Stimulated activated CD4-positive, alpha-beta T cell treated with anti-CD3 and anti-CD28 coated beads, Interleukin-2, amount 100 ng/mL, for 4 hours (primary cell): ENCODE measurements at regions not wholly inside any gene's neighbourhood (a gene's known extent, or its start where the extent isn't known, plus 50 kb on each side); places are given as distances from the start of the nearest gene placed in this dataset.
"Not testable (repeated sequence)": the region's sequence is repeated elsewhere in the genome, so short reads cannot be mapped to it uniquely, and the experiment has no call there.

ENCODE experiments used
- DNase-seq: peaks from one replicate; pipeline ENCODE4 v3.0.0-alpha.2; 2020; ENCODE audit warnings: low read depth

DNA sequence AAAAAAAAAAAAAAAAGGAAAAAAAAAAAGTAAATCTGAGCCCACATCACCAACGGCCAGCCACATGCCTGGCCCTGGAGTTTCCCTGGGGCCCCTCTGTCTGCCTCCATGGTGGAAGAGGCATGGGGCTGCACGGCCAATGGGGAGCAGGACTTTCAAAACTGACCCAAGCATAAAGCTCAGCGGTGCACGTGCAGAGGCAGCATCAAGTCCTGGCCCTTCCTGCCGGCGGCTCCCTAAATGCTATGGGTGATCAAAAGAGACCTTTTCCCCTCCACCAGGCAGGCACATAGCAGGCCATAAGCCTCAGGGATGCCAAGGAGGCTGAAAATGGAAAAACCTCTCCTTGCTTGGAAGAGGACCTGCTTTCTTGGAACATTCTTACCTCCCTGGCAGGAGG is 94.3 kb downstream of the OAT start:
- DNase-seq, result no peak

DNA sequence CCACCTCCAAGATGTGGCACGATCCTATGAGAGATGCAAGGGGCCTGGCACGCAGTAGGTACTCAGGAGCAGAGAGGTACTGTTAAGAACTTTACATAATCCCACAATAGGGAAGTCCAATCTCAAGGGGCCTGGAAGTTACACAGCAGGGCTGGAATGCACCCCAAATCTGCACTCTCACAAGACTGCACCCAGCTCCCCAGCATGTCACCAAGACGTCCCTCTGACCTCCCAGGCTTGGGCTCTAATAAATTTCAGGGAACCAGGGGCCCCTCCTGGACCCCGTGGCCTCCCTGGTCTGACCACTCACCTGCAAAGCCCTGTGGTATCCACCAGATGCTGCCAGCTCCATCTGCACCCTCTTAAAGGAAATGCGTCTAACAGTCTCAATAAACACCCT is 94.9 kb downstream of the OAT start:
- DNase-seq, result no peak

DNA sequence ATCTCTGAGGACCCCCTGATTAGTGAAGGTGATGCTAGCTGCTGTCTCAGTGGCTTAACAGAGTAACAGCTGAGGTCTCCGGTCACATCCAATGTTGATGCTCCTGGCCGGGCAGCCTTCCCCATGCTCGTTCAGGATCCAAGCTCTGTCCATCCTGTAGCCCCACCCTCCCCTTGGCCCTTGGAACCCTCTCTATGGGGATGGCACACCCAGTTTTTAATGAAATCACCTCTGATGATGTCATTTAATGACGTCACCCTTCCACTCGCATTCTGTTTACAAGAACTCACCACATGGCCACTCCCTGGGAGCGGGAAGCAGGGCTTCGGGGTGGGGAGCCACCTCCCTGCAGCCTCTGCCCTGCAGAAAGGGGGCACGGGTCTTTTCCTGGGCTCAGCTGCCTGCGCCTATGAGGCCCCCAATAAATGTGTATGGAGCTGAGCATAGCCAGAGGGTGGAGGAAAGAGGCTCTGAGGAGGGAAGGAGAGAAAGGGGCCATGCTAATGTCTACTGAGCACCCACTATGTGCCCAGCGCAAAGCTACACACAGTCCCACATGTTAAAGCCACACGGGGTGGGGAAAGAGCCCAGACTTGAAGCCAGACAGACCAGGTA is 95.5 kb downstream of the OAT start:
- DNase-seq, result no peak

DNA sequence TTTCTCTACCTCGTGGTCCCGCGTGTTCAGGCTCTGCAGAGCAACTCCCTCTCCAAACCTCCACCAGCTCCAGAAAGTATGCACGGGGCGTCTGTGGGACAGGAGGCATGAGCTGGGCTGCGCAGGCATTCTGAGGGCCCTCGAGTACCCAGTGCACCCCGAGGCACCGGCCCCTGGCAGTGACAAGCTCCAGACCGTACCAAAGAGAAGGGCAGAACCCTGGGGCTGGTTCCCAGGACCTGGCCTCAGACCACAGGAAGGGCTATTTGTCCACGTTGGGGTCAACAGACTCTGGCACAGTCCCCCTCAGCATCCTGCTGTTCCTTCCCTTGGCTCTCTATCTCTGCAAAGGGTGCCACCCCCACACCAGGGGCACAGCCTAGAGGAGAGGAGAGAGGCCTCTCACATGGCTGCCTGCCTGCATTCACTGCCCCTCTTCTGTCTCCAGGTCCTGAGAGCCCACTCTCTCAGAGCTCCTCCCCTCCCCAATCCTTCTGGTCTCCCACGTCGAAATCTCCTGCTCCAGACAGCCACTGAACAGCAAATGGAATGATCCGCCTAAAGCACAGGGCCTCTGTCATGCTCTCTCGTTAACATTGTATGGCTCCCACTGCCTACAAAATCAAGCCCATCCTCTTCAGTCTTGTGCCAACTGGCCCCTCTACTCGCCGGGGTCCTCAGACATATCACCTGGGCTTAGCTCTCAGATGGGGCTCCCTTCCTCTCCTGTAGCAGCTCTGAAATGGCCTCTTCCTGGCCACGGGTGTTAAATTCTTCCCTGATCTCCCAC is 96.3 kb downstream of the OAT start:
- no peak for DNase-seq

DNA sequence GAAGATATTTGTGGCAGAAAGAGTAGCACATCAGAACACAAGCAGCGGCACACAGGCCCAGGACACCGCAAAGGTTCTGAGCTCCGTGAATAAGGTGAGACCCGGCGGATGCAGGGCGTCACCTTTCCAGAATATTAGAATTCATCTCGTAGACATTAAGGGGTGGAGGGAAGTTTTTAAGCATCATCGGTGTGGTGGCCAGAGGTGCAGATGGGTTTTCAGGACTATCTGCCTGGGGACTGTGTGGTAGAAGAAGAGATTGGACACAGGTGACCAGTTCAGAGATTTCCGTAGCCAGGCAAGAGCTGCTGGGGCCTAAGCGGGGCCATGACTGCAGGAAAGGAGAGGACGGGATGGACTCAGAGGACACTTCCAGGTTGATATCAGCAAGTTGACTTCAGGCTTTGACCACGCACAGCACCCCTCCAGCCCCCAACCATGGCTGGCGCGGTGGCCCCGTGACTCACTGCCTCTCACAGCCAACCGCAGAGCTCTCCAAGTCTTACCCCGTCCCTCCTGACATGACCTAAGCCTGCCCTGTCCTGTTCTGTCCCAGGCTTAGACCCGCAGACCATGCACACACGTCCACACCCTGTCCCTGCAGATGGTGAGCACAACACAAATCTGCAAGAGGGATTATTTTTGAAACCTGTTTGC is 97.2 kb downstream of the OAT start:
- no peak for DNase-seq

DNA sequence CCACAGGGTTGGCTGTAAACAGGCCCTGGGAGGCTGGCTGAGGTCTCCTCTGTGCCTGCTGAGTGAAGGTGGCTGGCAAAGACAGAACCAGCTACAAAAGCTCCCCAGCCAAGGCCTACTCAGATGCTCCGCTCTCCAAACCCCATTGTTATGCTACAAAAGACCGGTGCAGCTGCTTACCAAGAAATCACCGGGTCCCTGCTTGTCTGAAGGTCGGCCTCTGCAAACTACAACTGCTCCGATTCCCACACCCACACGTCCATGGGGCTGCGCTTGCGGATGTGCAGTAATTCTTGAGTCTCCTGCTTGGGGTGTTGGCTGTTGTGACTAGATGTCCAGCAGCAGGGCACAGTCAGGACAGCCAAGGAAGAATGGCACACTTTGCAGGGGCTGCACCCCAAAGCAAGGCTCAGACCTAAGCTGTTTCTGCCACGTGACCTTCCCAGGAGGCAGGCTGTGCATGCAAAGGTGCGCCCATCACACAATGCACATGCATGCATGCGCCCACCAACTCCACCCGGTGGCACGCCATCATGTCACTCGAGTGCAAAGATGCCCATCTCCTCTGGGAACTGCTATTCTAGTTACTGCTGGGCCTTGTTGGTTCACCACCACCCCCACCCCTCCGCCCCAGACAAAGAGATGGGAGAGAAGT is 97.8 kb downstream of the OAT start:
- no peak for DNase-seq

DNA sequence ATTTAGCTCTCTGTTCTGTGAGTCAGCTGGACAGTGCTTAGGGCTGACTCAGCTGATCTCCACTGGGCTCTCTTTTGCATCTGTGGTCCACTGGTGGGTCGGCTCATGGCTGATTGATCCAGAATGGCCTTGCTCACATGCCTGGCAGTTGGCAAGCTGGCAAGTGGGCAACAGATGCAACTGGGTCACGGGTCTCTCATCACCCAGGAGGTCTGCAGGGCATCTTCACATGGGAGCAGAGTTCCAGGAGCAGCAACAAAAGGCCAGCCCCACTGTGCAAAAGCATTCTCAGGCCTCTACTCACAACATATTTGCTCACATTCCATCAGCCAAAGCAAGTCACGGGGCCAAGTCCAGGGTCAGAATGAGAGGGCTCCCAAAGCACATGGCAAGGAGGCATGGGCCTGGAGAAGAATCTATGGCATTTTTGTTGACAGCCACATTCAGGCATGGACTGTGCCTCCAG is 98.8 kb downstream of the OAT start:
- no peak for DNase-seq

DNA sequence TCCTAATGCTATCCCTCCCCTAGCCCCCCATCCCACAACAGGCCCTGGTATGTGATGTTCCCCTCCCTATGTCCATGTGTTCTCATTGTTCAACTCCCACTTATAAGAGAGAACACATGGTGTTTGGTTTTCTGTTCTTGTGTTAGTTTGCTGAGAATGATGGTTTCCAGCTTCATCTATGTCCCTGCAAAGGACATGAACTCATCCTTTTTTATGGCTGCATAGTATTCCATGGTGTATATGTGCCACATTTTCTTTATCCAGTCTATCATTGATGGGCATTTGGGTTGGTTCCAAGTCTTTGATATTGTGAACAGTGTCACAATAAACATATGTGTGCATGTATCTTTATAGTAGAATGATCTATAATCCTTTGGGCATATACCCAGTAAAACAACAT is 99.2 kb downstream of the OAT start:
- DNase-seq, result not testable (repeated sequence)

DNA sequence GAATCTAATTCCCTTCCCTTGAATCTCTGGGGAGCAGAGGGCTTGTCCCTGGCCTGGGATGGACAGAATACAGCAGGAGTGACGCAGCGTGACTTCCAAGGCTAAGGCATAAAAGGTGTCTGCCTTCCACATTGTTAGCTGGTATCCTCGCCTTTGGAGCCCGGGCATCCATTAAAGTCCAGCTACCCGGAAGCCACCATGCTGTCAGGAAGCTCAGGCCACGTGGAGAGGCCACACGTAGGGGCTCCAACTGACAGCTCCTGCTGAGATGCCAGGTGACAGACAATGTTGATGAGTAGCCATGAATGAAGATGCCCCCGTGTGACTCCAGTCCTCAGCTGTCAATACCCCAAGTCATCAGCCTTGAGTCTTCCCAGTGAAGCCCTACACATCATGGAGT is 99.9 kb downstream of the OAT start:
- no peak for DNase-seq

DNA sequence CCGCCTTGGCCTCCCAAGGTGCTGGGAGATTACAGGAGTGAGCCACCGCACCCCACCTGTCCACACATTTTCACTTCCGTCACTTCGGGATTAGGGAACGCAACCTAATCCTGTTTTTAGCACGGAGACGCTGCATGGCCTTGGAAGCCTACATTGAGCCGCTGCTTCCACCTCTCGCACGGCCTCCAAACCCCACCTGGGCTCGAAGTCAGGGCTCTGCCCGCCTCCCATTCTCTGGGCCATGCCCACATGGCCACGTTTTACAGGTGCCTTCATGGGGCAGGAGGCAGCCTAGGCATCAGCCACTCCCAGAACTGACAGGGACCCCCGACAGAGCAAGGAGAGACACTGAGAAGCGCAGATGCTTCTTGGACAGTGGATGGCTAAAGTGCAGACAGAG is 100.6 kb downstream of the OAT start:
- no peak for DNase-seq

DNA sequence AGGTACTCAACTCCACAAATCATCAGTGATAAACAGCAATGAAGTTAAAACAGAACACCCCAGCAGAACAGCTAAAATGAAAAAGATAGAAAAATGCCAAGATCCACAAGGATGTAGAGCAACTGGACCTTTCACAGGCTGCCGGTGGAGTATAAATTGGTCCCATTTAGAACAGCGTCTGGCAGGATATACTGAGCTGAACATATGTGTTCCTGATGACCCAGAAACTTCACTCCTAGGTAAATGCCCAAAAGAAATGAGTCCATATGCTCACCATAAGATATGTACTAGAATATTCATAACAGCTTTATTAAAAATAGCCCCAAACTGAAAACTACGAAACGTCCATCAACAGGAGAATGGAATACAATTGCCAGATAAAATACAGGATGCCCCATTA is 102.4 kb downstream of the OAT start:
- DNase-seq, result no peak

DNA sequence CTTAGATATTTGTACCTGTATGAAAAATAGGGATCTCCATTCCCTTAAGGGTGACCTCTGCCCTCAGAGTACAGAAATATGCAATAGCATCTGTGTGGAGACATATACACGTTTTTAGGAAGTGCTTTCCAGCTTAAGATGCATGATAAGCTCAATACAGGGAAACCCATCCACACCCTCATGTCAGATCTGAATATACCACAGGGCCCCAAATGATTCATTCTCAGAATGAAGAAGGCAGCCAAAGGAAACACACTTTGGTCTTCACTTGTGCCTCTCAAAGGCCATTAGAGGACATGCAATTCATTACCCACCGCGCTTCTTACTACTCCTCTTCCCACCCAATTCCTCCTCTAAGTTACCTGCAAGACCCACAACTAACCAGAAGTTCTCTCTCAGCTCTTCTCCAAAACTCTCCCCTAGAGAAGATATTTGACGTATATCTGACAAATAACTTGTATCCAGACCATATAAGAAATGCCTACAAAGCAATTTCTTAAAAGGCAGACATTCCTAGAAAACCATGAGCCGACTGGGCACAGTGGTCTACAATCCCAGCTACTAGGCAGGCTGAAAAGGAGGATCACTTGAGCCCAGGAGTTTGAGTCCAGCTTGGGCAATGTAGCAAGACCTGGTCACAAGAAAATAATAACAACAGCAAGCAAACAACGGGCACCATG is 103.0 kb downstream of the OAT start:
- DNase-seq, result no peak

DNA sequence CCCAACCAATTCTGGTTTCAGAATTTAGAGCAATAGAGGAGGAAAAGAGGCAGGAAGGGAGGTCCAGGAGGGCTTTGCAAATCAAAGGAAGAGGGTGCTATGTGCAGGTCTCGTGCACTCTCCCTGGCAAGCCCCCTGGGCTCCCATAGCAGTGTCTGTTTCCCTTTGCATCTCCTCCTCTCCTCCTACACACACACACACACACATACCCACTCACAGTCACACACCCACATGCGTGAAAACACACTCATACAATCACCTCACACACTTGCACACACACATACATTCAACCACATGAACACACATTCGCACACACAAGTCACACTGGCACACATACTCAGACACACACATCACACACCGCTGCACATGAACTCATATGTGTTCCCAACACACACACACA is 105.3 kb downstream of the OAT start:
- no peak for DNase-seq

DNA sequence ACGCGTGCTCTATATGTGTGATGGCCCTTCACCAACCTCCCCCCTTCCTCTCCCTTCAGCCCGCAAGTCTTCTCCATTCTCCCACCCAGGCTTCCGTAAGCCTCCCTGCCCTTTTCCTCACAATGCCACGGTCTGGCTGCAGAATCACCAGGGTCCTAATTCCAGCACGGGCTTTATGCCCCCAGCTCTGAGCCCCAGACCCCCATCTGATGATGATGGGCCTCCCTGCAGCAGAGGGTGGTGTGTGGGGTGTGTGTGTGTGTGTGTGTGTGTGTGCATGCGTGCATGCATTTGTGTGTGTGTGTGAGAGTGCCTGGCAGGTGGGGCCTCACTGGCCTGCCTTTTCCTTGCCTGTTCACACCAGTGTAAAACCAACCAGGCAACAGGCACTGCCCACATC is 109.9 kb downstream of the OAT start:
- no peak for DNase-seq

DNA sequence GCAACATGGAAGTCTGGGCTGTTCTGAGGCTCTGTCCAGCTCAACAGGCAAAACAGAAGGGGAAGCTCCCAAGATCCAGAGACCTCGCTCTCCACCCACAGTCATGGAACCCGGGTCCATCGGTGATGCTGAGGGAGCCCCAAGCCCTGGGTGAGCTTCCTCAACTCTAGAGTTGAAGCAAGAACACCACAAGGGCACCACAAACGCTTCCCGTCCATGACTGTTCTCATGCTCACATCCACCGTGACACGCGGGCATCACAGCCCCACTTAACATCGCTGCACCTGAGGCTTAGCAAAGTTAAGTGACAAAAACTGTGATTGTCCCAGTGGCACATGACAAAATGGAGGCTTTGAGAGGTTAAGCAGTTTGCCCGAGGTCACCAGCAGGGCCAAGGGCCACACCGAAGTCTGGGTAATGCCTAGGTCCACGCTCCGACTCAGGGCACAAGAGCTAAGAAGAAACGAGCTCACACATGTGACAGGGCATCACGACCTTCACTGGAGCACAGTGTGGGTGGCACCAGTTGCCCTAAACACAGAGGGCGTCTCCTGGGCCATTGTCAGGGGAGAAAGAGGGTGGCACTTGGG is 110.6 kb downstream of the OAT start:
- DNase-seq, result no peak

DNA sequence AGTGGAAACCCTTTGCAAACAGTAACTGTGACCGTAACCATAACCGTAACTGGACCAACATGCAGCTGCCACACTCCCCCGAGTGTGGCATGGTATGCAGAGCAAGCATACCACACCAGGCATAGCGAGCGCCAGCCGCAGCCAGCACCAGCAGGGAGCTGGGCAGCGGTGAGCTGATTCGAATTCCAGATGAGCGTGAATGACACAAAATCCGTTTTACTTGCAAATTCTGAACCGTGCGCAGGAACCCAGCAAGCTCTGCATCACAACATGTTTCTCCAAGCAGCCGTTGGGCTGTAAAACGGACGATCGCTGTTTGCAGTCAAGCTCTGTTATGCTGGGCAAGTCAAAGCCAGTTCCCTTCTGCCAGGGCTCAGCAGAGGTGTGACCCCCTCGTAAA is 111.1 kb downstream of the OAT start:
- no peak for DNase-seq

DNA sequence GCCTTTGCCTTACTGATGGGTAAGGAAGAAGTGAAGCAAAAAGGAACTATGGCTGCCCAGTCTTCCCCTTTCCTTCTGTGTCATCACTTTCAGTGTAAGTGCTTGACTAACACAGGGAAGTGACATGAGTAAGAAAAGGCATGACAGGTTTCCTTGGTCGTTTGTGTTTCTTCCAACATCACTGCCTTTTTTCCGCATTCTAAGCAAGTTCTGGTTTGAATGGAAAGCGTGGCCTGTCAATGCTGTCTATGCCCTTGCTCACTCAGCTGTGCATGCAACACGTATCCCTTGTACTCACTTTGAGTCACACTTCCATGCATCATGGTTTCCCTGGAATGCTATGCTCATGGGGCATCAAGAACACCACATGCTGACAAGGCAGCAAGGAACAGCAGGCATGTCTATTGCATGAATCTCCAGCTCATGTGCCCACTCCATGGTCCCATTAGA is 111.8 kb downstream of the OAT start:
- no peak for DNase-seq

DNA sequence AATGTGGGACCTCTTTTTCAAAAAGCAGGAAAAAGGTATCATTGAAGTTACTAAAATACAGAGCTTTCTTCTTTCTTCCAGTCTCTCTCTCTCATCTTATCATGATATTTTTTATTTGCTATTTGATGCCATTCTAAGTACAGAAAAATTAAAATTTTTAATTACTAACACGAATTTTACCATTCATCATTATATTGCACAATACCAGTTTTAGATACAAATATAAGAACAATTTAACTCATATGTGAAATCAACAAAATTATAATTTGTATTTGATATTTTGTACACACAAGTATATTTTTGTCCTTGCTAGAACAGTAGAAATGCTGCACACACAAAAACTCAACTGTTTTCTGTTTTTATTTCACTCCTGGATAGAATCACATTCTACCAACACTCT is 112.2 kb downstream of the OAT start:
- DNase-seq, result no peak

DNA sequence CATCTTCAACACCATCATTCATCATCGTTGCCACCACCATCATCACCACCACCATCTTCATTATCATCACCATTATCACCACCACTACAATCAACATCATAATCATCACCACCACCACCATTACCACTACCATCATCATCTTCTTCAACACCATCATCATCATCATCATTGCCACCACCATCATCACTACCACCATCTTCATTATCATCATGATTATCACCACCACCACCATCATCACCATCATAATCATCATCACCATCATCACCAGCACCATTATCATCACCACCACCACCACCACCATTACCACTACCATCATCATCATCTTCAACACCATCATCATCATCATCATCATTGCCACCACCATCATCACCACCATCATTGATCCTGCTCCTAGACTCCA is 112.7 kb downstream of the OAT start:
- DNase-seq, result no peak

DNA sequence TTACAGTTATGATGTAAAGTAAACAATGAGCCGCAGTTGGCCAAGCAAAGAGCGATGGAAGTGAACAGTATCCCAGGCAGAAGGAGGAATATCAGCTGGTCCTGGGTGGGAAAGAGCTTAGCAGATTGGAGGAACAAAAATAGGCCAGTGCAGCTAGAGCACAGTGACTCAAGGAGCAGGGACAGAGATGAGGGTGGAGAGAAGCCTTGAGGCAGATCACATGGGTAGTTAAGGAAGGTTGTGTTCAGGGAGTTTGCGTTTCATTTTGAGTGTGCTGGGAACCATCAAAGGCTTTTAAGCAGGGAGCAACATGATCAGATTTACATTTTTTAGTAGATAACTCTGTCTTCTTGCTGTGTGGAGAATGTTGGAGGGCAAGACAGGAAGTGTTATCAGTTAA is 113.6 kb downstream of the OAT start:
- no peak for DNase-seq

DNA sequence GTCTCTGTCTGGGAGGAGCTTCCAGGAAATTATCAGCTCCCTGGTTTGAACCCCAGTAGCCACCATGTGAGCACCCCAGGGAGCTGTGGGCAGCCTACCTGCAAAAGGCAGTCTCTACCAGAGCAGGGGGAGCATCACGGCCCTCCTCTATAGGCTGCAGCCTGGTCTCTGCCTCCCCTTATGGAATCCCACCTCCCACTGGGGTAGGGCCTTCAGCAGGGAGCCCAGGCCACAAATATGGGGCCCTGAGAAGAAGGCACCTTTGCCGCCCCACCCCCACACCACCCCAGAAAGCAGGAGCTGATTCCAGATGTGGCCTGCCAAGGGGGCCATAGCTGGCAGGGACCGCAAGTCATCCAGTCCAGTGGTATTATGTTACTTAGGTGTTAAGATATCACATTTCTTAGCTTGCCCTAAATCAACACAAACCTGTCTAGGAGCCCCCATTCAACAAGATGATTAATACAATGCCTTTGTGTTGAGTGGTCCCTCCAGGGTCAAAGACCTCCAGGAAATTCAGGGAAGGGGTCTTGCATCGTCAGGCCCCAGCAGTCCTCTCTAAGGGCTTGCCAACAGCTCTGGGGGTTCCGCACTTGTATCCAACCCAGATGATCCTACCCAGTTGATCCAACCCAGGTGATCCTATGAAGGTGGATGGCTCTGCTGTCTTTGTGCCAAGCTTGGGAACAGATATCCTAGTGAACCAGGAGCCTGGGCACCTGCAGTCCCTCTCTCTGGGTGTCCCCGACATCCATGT is 114.9 kb downstream of the OAT start:
- DNase-seq, result no peak
